ENCODE measurements at regions not wholly inside any gene's neighbourhood (a gene's known extent, or its start where the extent isn't known, plus 50 kb on each side); places are given as distances from the start of the nearest gene placed in this dataset.

- no peak overlapping the region for H3K27ac ChIP-seq
- TF ChIP-seq, protein P1, sequence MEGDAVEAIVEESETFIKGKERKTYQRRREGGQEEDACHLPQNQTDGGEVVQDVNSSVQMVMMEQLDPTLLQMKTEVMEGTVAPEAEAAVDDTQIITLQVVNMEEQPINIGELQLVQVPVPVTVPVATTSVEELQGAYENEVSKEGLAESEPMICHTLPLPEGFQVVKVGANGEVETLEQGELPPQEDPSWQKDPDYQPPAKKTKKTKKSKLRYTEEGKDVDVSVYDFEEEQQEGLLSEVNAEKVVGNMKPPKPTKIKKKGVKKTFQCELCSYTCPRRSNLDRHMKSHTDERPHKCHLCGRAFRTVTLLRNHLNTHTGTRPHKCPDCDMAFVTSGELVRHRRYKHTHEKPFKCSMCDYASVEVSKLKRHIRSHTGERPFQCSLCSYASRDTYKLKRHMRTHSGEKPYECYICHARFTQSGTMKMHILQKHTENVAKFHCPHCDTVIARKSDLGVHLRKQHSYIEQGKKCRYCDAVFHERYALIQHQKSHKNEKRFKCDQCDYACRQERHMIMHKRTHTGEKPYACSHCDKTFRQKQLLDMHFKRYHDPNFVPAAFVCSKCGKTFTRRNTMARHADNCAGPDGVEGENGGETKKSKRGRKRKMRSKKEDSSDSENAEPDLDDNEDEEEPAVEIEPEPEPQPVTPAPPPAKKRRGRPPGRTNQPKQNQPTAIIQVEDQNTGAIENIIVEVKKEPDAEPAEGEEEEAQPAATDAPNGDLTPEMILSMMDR (IDR thresholded peaks at IDR 0.05), result no peak
- no peak for TF ChIP-seq POLR2A (IDR thresholded peaks at IDR 0.05)
- no peak for DNase-seq
- no peak overlapping the region for H3K4me3 ChIP-seq (replicated peaks in 1 of 3)
- H3K36me3 ChIP-seq, result no peaks in the 10 kb centered on the region
- 96% methylated on average over 4 to 6 of the region's 6 CpGs for WGBS, 2 donors
- H3K9me3 ChIP-seq, result no peaks in the 10 kb centered on the region
- no peaks in the 10 kb centered on the region for H3K4me1 ChIP-seq
- intact Hi-C loops (cut with DNase I), result no loop called here
- H3K27me3 ChIP-seq, result no peaks in the 10 kb centered on the region
Observed at GRCh38 chr4:97453186-97453585, 690.1 kb downstream of the STPG2 start.

GRCh38 chr4:97457253-97457652 is 686.0 kb downstream of the STPG2 start:
- Histone ChIP-seq H3K36me3 (no peaks in the 10 kb centered on the region), H3K27me3 (no peaks in the 10 kb centered on the region), H3K4me1 (no peaks in the 10 kb centered on the region), H3K4me3 (replicated peaks in 1 of 3) (no peak overlapping the region), H3K9me3 (no peaks in the 10 kb centered on the region), H3K27ac (no peak overlapping the region)
- TF ChIP-seq, protein P1 (IDR thresholded peaks at IDR 0.05), result no peak
- intact Hi-C loops (cut with DNase I), result no loop called here
- 79 to 91% methylated on average over 1 of the region's 1 CpG for WGBS, 2 donors
- no peak for DNase-seq

- Histone ChIP-seq H3K4me3 (replicated peaks in 1 of 3) (no peak overlapping the region), H3K9me3 (no peaks in the 10 kb centered on the region), H3K4me1 (no peaks in the 10 kb centered on the region), H3K27me3 (no peaks in the 10 kb centered on the region), H3K27ac (no peak overlapping the region), H3K36me3 (no peaks in the 10 kb centered on the region)
- 91 to 96% methylated on average over 5 of the region's 5 CpGs for WGBS, 2 donors
- intact Hi-C loops (cut with DNase I), result no loop called here
- no peak for DNase-seq
- TF ChIP-seq, protein P1 (IDR thresholded peaks at IDR 0.05), result no peak
- no peak for TF ChIP-seq POLR2A (IDR thresholded peaks at IDR 0.05)
Observed at GRCh38 chr4:97468272-97468671, 675.0 kb downstream of the STPG2 start.

DNA sequence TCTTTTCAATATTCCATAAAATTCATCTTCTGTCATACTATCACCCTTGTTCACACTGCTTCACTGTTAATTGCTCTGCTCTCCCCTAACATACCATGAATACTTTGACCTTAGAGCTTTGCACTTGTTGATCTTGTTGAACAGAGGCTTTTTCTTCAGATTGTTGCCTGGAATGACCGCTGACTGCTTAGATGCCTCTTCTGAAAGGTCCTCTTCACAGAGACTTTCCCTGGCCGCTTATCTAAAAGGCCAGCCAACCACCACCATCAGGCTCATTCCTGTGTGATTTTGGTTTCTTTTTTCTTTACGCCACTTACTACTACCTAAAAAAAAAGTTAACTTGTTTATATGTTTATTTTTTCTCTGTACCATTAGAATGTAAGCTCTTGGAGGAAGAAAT is 667.7 kb downstream of the STPG2 start:
- 77 to 84% methylated on average over 3 of the region's 3 CpGs for WGBS, 2 donors
- Histone ChIP-seq H3K27ac (no peak overlapping the region), H3K4me3 (replicated peaks in 1 of 3) (no peak overlapping the region), H3K36me3 (no peaks in the 10 kb centered on the region), H3K9me3 (no peaks in the 10 kb centered on the region), H3K4me1 (no peaks in the 10 kb centered on the region), H3K27me3 (no peaks in the 10 kb centered on the region)
- no peak for TF ChIP-seq POLR2A (IDR thresholded peaks at IDR 0.05)
- TF ChIP-seq, protein P1 (IDR thresholded peaks at IDR 0.05), result no peak
- no peak for DNase-seq
- intact Hi-C loops (cut with DNase I), result no loop called here

- Histone ChIP-seq H3K9me3 (no peaks in the 10 kb centered on the region), H3K4me1 (no peaks in the 10 kb centered on the region), H3K4me3 (replicated peaks in 1 of 3) (no peak overlapping the region), H3K36me3 (no peaks in the 10 kb centered on the region), H3K27me3 (no peaks in the 10 kb centered on the region), H3K27ac (no peak overlapping the region)
- 90 to 95% methylated on average over 3 of the region's 3 CpGs for WGBS, 2 donors
- TF ChIP-seq, protein P1 (IDR thresholded peaks at IDR 0.05), result no peak
- TF ChIP-seq POLR2A (IDR thresholded peaks at IDR 0.05), result no peak
- intact Hi-C loops (cut with DNase I), result no loop called here
- no peak for DNase-seq
Observed at GRCh38 chr4:97477974-97478373, 665.3 kb downstream of the STPG2 start.
